K562 (cell line): ENCODE measurements at regions not wholly inside any gene's neighbourhood (a gene's known extent, or its start where the extent isn't known, plus 50 kb on each side); places are given as distances from the start of the nearest gene placed in this dataset.

ENCODE experiments used
- ATAC-seq: fragments of 200-7000 bp; cut with Tn5 transposase; 3 replicates; pipeline ENCODE4 v1.9.1; 2020; ENCODE audit warnings: moderate library complexity
- BruUV-seq: library from RNA; stranded (reverse); fragments of 400-500 nt; replicated peaks from 2 replicates; lab custom pipeline; 2021; lab: Mats Ljungman, UMichigan
- CTCF ChIA-PET: fragments of 300-600 bp; formaldehyde crosslinking; extraction: SDS; loops from one replicate; lab custom pipeline; 2021; ENCODE audit warnings: low intra/inter-chr PET ratio; lab: Yijun Ruan, JAX
- POLR2A ChIA-PET: fragments of 300-600, 350-650 bp; sonication (Branson Sonifier 250); formaldehyde crosslinking; extraction: SDS; loops from one replicate; lab custom pipeline; 2021; ENCODE audit warnings: antibody characterized with exemption, inconsistent platforms; lab: Yijun Ruan, JAX
- DNase-seq, 4 experiments: peaks; one replicate each; pipeline versions ENCODE4 v3.0.0 to v3.0.0-alpha.2; 2011 to 2018; ENCODE audit warnings: low spot score in 3 of 4, mixed read lengths in 3 of 4; ENCODE audit errors: extremely low read depth in 1 of 4
- FAIRE-seq: peaks from 2 replicates; lab custom pipeline; 2011; peaks lifted over from hg19 to GRCh38; lab: Jason Lieb, UNC
- H2AFZ ChIP-seq: 2 replicates; pipeline ENCODE4 v1.6.0; 2011; ENCODE audit warnings: low read depth, low read length, control low read depth, inconsistent platforms
- H3K27ac ChIP-seq: fragments of 200-600 bp; 3 replicates; pipeline ENCODE4 v1.8.0; 2011; ENCODE audit warnings: low read depth, mild to moderate bottlenecking, control low read depth, inconsistent platforms, low read length, moderate library complexity, mixed read lengths; ENCODE audit errors: extremely low read depth
- H3K27me3 ChIP-seq, 2 experiments: fragments of 300-600 bp in 1 of 2; 2 replicates in 1 of 2; 3 replicates in 1 of 2; pipeline versions ENCODE4 v1.6.0 to v1.8.0; 2011; ENCODE audit warnings: inconsistent platforms in 2 of 2, low read length in 2 of 2, mild to moderate bottlenecking in 1 of 2, mixed read lengths in 1 of 2, moderate library complexity in 1 of 2; ENCODE audit not compliant: control insufficient read depth in 2 of 2, insufficient read depth in 2 of 2
- H3K36me3 ChIP-seq: fragments of 300-600 bp; 3 replicates; pipeline ENCODE4 v1.8.0; 2011; ENCODE audit warnings: mild to moderate bottlenecking, low read length, inconsistent platforms; ENCODE audit not compliant: control insufficient read depth, insufficient read depth
- H3K4me1 ChIP-seq, 2 experiments: fragments of 200-600 bp in 1 of 2; replicated peaks in 1 of 2; 2 replicates in 1 of 2; 3 replicates in 1 of 2; pipeline versions ENCODE4 v1.5.1 to v1.8.0; 2011; ENCODE audit warnings: inconsistent platforms in 2 of 2, low read length in 2 of 2, mild to moderate bottlenecking in 1 of 2, mixed read lengths in 1 of 2, moderate library complexity in 1 of 2; ENCODE audit not compliant: control insufficient read depth in 2 of 2, insufficient read depth in 2 of 2
- H3K4me2 ChIP-seq: 2 replicates; pipeline ENCODE4 v1.6.1; 2011; ENCODE audit warnings: low read length, control low read depth, inconsistent platforms, mixed read lengths; ENCODE audit not compliant: insufficient read depth
- H3K4me3 ChIP-seq: fragments of 200-600 bp; sonication (generic), shearing (Covaris generic); 2 replicates; pipeline ENCODE4 v1.5.1; 2016; ENCODE audit warnings: control low read depth, inconsistent platforms
- H3K79me2 ChIP-seq: fragments of 200-600 bp; 3 replicates; pipeline ENCODE4 v1.8.0; 2011; ENCODE audit warnings: low read length, inconsistent platforms; ENCODE audit not compliant: control insufficient read depth, insufficient read depth
- H3K9ac ChIP-seq, 2 experiments: 2 replicates each; pipeline versions ENCODE4 v1.6.0 to v1.6.1; 2011; ENCODE audit warnings: low read depth in 2 of 2, low read length in 2 of 2, control low read depth in 1 of 2, inconsistent platforms in 1 of 2, mild to moderate bottlenecking in 1 of 2, mixed read lengths in 1 of 2; ENCODE audit not compliant: insufficient read depth in 1 of 2
- H3K9me1 ChIP-seq: one replicate; pipeline ENCODE4 v1.6.0; 2011; ENCODE audit warnings: inconsistent platforms, mild to moderate bottlenecking, low read length, moderate library complexity; ENCODE audit not compliant: control insufficient read depth, insufficient read depth
- H3K9me3 ChIP-seq: replicated peaks from 2 replicates; pipeline ENCODE4 v1.5.1; 2011; ENCODE audit warnings: low read depth, low read length, inconsistent platforms; ENCODE audit not compliant: control insufficient read depth, insufficient read depth
- H4K20me1 ChIP-seq: replicated peaks from 2 replicates; pipeline ENCODE4 v1.6.1; 2011; ENCODE audit warnings: low read length, inconsistent platforms, mixed read lengths; ENCODE audit not compliant: control insufficient read depth, insufficient read depth
- HNRNPLL ChIP-seq: fragments of 200-400 bp; formaldehyde crosslinking; IDR thresholded peaks from 2 replicates; pipeline ENCODE4 v1.6.1; 2017; ENCODE audit warnings: low read length, low read depth, mild to moderate bottlenecking; ENCODE audit not compliant: poor library complexity, severe bottlenecking
- KDM2B ChIP-seq: fragments of 250-450 bp; sonication (Bioruptor Pico); IDR thresholded peaks from 2 replicates; pipeline ENCODE4 v1.8.0; 2021; ENCODE audit warnings: mild to moderate bottlenecking, moderate library complexity
- RBM14 ChIP-seq: fragments of 200-400 bp; formaldehyde crosslinking; IDR thresholded peaks from 2 replicates; pipeline ENCODE4 v1.6.1; 2018; ENCODE audit warnings: low read depth, mild to moderate bottlenecking, low read length, moderate library complexity, borderline replicate concordance; ENCODE audit not compliant: insufficient read depth
- SRSF9 ChIP-seq: fragments of 200-400 bp; formaldehyde crosslinking; IDR thresholded peaks from 2 replicates; pipeline ENCODE4 v1.6.1; 2017; ENCODE audit warnings: low read depth, low read length, borderline replicate concordance
- TBL1XR1 ChIP-seq, 2 experiments: IDR thresholded peaks; 2 replicates each; pipeline ENCODE4 v1.6.1; 2012; ENCODE audit warnings: improper control_type of control experiment in 2 of 2, low read length in 2 of 2, mild to moderate bottlenecking in 1 of 2
- ZEB2 ChIP-seq: fragments of 450-650 bp; IDR thresholded peaks from 2 replicates; pipeline ENCODE4 v1.6.1; 2016
- ZNF12 ChIP-seq: sonication (generic); formaldehyde crosslinking; IDR thresholded peaks from 2 replicates; pipeline ENCODE4 v1.4.0; 2020; ENCODE audit warnings: mild to moderate bottlenecking, missing genetic modification reagents
- ZNF124 ChIP-seq: sonication (generic); formaldehyde crosslinking; IDR thresholded peaks from 2 replicates; pipeline ENCODE4 v1.8.1; 2022; ENCODE audit warnings: missing genetic modification reagents
- WGBS: fragments of 100-300 bp; shearing (Covaris generic); methylation state at CpG from one replicate; pipeline ENCODE4 v1.1.6; 2016; ENCODE audit warnings: low coverage, mixed read lengths; ENCODE audit not compliant: insufficient coverage; ENCODE audit errors: missing lambda C conversion rate; 5-methylcytosine and 5-hydroxymethylcytosine counted together
- in situ Hi-C: fragments of 300-500 bp; cut with MboI; formaldehyde crosslinking; loops from 4 replicates; pipeline ENCODE4 v1.15.0; 2018; ENCODE audit warnings: inconsistent platforms, mixed read lengths
- intact Hi-C: fragments of 100-400 bp; cut with micrococcal nuclease; formaldehyde crosslinking; loops from 2 replicates; pipeline ENCODE4 v1.14.2; 2022
- TF ChIP-seq, protein P1 (sequence below): sonication (generic); formaldehyde crosslinking; IDR thresholded peaks from 2 replicates; pipeline ENCODE4 v1.8.1; 2023; ENCODE audit warnings: mild to moderate bottlenecking, missing genetic modification reagents, moderate library complexity

DNA sequence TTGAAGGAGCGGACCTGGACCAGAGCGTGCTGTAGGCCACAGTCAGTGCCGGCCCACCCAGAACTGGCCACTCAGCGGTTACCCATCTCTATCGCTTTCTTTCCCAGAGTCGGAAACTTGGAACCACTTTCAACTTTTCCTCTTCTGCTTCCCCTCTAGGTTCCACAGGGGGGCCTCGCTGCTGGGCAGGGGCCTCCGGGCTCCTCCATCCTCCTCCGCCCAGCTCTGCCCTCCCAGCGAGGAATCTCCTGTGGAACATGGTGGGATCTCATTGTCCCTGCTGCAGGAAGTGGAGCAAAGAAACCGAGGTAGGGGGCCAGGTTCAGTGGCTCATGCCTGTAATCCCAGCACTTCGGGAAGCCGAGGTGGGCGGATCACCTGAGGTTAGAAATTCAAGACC, 139.2 kb downstream of the ETS2 start (continued):
- TF ChIP-seq ZEB2: no peak
- TF ChIP-seq KDM2B (CRISPR knock-in tag): no peak

DNA sequence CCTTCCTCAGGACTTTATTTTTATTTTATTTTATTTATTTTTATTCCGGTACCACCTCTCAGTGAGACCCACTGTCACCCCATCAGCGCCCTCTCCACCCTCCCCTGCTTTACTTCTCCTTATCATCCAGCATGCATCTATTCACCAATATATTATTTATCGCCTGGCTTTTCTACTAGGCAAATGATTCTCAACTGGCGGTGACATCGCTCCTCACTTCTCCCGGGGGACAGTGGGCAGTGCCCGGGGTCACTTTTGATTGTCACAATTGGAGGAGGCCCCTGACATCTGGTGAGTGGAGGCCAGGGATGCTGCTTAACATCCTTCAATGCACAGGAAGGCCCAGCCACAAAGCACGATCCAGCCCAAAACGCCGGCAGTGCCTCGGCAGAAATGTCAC, 138.7 kb downstream of the ETS2 start:
- ChIA-PET POLR2A (interaction anchor here (0.7 kb wide), 1 partner anchor 87 kb away, joined by 3 read pairs; no protein-coding TSS in a partner anchor), CTCF (no interaction called here)
- Histone ChIP-seq H3K4me2 (no peak overlapping the region), H4K20me1 (no peaks in the 10 kb centered on the region), H3K4me1 (no peaks in the 10 kb centered on the region), H2AFZ (no peak overlapping the region), H3K9ac (no peak overlapping the region), H3K4me3 (no peak overlapping the region), H3K79me2 (no peaks in the 10 kb centered on the region), H3K36me3 (no peaks in the 10 kb centered on the region), H3K27me3 (peaks cover 40 to 55% of the 10 kb centered on the region in 2 experiments), H3K9me1 (no peaks in the 10 kb centered on the region), H3K9me3 (no peaks in the 10 kb centered on the region; the same call in 1 of the 2 replicates), H3K27ac (no peak overlapping the region)
- FAIRE-seq: no peak
- in situ Hi-C loops: no loop called here
- intact Hi-C loops: no loop called here
- TF ChIP-seq TBL1XR1 (IDR thresholded peaks at IDR 0.05; ENCODE audit: low read length in 2 of 2): no peak
- no TSS peak for BruUV-seq
- 17% methylated on average over 11 of the region's 11 CpGs for WGBS
- ATAC-seq: no peak
- no peak for DNase-seq

DNA sequence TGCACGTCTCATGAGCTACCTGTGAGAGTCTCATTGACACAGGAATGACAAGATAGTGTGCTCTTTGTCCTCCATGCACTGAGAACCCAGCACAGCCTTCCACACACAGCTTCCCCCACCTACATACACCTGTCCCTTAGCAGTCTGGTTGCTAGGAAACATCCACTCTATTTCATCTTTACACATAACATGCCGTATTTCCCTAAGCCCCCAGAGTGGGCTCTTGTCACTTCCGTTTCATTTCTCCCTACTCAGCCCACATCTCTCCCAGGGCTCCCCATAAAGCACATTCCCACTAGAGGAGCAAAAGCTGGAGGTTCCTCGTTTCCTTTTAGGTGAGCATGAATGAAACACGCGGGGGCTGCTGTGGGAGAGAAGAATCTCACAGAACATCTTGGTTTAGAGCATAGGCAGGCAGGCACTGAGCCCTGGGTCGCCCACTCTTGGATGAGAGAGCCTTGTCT, 137.1 kb downstream of the ETS2 start:
- H2AFZ ChIP-seq: no peak overlapping the region
- ATAC-seq (no peak), DNase-seq (no peak), FAIRE-seq (no peak)
- H3K79me2 ChIP-seq: no peaks in the 10 kb centered on the region
- in situ Hi-C loops (no loop called here), intact Hi-C loops (no loop called here)
- no peaks in the 10 kb centered on the region; the same call in 1 of the 2 replicates for H3K9me3 ChIP-seq
- no peaks in the 10 kb centered on the region for H3K4me1 ChIP-seq
- H3K4me2 ChIP-seq: no peak overlapping the region
- peaks cover 47 to 59% of the 10 kb centered on the region in 2 experiments for H3K27me3 ChIP-seq
- H3K4me3 ChIP-seq: no peak overlapping the region
- TF ChIP-seq RBM14 (no peak), SRSF9 (no peak), ZNF124 (CRISPR knock-in tag) (no peak), ZNF12 (CRISPR knock-in tag) (no peak), HNRNPLL (no peak)
- TF ChIP-seq, protein P1, sequence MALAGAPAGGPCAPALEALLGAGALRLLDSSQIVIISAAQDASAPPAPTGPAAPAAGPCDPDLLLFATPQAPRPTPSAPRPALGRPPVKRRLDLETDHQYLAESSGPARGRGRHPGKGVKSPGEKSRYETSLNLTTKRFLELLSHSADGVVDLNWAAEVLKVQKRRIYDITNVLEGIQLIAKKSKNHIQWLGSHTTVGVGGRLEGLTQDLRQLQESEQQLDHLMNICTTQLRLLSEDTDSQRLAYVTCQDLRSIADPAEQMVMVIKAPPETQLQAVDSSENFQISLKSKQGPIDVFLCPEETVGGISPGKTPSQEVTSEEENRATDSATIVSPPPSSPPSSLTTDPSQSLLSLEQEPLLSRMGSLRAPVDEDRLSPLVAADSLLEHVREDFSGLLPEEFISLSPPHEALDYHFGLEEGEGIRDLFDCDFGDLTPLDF (CRISPR knock-in tag): no peak
- no peak overlapping the region for H3K27ac ChIP-seq
- H3K36me3 ChIP-seq: no peaks in the 10 kb centered on the region
- no TSS peak for BruUV-seq
- WGBS: 1% methylated on average over 7 of the region's 7 CpGs
- no peaks in the 10 kb centered on the region for H3K9me1 ChIP-seq
- no peaks in the 10 kb centered on the region for H4K20me1 ChIP-seq
- CTCF ChIA-PET: no interaction called here
- no peak overlapping the region for H3K9ac ChIP-seq
- POLR2A ChIA-PET: interaction anchor here (0.6 kb wide), 1 partner anchor 15 kb away, joined by 3 read pairs; no protein-coding TSS in a partner anchor
